AG04450 (cell line): ENCODE measurements at regions not wholly inside any gene's neighbourhood (a gene's known extent, or its start where the extent isn't known, plus 50 kb on each side); places are given as distances from the start of the nearest gene placed in this dataset.

ENCODE experiments used
- CTCF ChIA-PET: fragments of 300-600, 350-600 bp; formaldehyde crosslinking; extraction: SDS; loops from one replicate; lab custom pipeline; 2022; ENCODE audit warnings: antibody characterized with exemption, inconsistent platforms; lab: Charles Lee
- POLR2A ChIA-PET: fragments of 350-600 bp; formaldehyde crosslinking; extraction: SDS; loops from one replicate; lab custom pipeline; 2021; ENCODE audit warnings: antibody characterized with exemption, inconsistent platforms; lab: Yijun Ruan, JAX
- DNase-seq: peaks from one replicate; pipeline ENCODE4 v3.0.0-alpha.2; 2011; ENCODE audit warnings: low read depth, low spot score
- H3K27ac ChIP-seq: one replicate; pipeline ENCODE4 v1.5.1; 2012; ENCODE audit warnings: low read depth, low read length, control low read depth
- H3K27me3 ChIP-seq: one replicate; pipeline ENCODE4 v1.6.0; 2012; ENCODE audit warnings: low read length; ENCODE audit not compliant: control insufficient read depth, insufficient read depth
- H3K4me3 ChIP-seq: 2 replicates; pipeline ENCODE4 v1.5.1; 2011; ENCODE audit warnings: mild to moderate bottlenecking, low read depth, low read length, control low read depth
- H3K9me3 ChIP-seq: 2 replicates; pipeline ENCODE4 v1.5.1; 2012; ENCODE audit warnings: low read length; ENCODE audit not compliant: control insufficient read depth, insufficient read depth
- CTCF ChIP-seq: IDR thresholded peaks from 2 replicates; pipeline ENCODE4 v1.5.1; 2011; ENCODE audit warnings: low read depth, low read length, control low read depth, inconsistent platforms

DNA sequence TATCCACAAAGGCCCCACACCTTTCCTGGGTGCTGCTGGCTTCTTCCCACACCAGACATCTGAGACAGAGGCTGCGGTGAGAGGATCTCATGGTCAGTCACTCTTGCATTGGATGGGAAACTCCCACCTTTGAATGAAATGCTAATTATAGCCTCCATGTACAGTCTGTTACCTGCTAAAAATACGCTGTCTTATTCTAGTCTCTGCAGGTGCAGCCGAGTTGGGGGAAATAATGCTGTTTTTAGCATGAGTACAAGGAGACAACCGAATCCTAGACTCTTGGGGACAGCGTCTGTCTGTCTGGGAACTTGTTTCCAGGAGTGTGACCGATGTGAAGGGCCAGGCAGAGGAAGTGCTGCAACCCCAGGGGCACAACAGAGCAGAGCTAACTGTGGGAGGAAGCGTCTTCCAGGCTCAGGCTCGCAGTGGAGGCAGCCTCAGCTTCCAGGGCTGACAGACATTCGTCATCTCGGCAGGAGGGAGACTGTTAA, 286.2 kb downstream of the PREX1 start:
- no peak for TF ChIP-seq CTCF
- Histone ChIP-seq H3K9me3 (no peaks in the 10 kb centered on the region), H3K27me3 (peaks cover 2% of the 10 kb centered on the region), H3K27ac (no peak overlapping the region), H3K4me3 (no peak overlapping the region)
- DNase-seq: no peak
- CTCF ChIA-PET: no interaction called here
- POLR2A ChIA-PET: no interaction called here

- Histone ChIP-seq H3K4me3 (no peak overlapping the region), H3K27ac (no peak overlapping the region), H3K27me3 (peaks cover 2% of the 10 kb centered on the region), H3K9me3 (no peaks in the 10 kb centered on the region)
- no peak for DNase-seq
- CTCF ChIA-PET: interaction anchor here (1.2 kb wide), 1 partner anchor 82 kb away, joined by 6 read pairs; no protein-coding TSS in a partner anchor
- TF ChIP-seq CTCF: no peak
- POLR2A ChIA-PET: no interaction called here
Measured at GRCh38 chr20:48538856-48539255, 288.9 kb downstream of the PREX1 start.

DNA sequence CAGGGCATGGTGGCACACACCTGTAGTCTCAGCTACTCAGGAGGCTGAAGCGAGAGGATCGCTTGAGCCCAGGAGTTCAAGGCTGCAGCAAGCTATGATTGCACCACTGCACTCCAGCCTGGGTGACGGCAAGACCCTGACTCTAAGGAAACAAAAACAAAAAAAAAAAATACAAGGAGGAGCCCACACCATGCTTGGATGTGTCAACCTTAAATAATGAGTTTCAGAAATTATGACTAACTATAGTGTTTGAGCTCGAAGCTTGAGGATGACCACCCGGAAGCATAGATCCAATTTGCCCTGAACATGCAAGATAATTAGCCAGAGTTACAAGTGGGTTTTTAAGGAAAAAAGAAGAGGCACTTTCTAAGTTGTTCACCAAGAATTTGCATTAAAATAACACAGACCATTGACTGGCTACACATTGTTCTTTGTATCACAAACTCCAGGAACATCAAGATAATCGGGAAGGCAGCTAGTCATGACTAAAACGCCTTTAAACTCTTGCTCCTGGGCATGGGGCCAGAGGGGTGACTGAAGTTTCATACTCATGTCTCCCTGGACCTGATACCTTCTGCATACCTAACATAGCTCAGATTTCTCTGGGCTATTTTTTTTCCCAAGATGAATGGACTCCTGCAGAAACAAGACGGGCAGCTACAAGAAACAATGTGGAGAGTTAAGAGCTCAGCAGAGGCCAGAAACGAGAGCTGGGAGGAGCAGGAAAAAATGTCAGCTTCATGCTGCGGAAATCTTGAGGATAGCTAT, 289.6 kb downstream of the PREX1 start:
- H3K27me3 ChIP-seq: peaks cover 2% of the 10 kb centered on the region
- no peaks in the 10 kb centered on the region for H3K9me3 ChIP-seq
- H3K4me3 ChIP-seq: no peak overlapping the region
- TF ChIP-seq CTCF: no peak
- POLR2A ChIA-PET: no interaction called here
- CTCF ChIA-PET: interaction anchor here (1.2 kb wide), 1 partner anchor 83 kb away, joined by 6 read pairs; no protein-coding TSS in a partner anchor
- DNase-seq: no peak
- H3K27ac ChIP-seq: no peak overlapping the region

DNA sequence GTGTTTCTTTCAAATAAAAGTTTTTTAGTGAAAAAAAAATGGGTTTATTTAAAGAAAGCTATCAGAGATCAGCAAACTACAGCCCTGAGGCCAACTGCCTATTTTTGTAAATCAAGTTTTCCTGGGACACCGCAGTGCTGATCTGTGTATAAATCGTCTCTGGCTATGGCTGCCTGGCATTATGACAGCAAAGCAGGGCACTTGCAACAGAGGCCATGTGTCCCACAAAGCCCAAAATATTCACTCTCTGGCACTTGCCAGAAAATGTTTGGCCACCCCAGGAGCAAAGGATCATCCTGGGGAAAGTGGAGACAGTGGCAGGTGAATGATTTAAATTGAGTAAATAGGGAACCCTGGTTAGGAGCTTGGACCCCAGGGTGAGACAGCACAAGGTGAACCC, 291.6 kb downstream of the PREX1 start:
- Histone ChIP-seq H3K4me3 (no peak overlapping the region), H3K27me3 (no peaks in the 10 kb centered on the region), H3K27ac (no peak overlapping the region), H3K9me3 (no peaks in the 10 kb centered on the region)
- TF ChIP-seq CTCF: no peak
- CTCF ChIA-PET: interaction anchor here (0.5 kb wide), 1 partner anchor 368 kb away, joined by 4 read pairs; no protein-coding TSS in a partner anchor
- no peak for DNase-seq
- POLR2A ChIA-PET: no interaction called here

DNA sequence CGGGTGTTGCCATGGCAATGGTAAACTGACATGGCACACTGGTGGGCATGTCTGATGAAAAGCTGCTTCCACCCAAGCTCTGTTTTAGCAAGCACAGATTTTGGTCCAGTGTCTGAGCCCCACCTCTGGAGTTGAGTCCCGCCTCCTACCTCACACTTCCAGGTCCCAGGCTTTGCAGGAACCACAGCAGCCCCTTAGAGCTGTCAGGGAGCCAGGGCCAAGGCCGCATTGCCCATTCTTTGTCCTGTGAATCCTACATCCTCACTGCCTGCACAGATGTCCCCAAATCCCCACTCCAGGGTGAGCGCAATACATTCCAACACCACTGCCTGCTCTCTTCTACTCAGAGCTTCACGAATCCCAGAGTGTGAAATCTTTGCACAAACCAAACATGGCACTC, 292.2 kb downstream of the PREX1 start:
- no peak for TF ChIP-seq CTCF
- H3K27ac ChIP-seq: no peak overlapping the region
- DNase-seq: no peak
- no peaks in the 10 kb centered on the region for H3K9me3 ChIP-seq
- CTCF ChIA-PET: no interaction called here
- no peaks in the 10 kb centered on the region for H3K27me3 ChIP-seq
- H3K4me3 ChIP-seq: no peak overlapping the region
- POLR2A ChIA-PET: no interaction called here
